ENCODE measurements at regions not wholly inside any gene's neighbourhood (a gene's known extent, or its start where the extent isn't known, plus 50 kb on each side); places are given as distances from the start of the nearest gene placed in this dataset.
A peak's percentile ranks its signal among the peaks of the same experiment; 100 is the strongest.

GRCh38 chr10:10658172-10658785, 359.4 kb upstream of the CELF2 start:
- no peaks in the 10 kb centered on the region for H3K36me3 ChIP-seq
- no peak overlapping the region for H3K4me2 ChIP-seq
- no peaks in the 10 kb centered on the region for H4K20me1 ChIP-seq
- H3K9me3 ChIP-seq (replicated peaks in 1 of 11) = 0 out of 22 replicates have a peak, but pooled peaks cover 0 to 4% (median 0%) of the 10 kb centered on the region in 11 experiments
- H3K27ac ChIP-seq = no peak overlapping the region
- no peak overlapping the region for H3K9ac ChIP-seq
- H3K27me3 ChIP-seq = no peaks in the 10 kb centered on the region
- TF ChIP-seq Cebpa-rat (IDR thresholded peaks at IDR 0.05) = peak in 2 of 11 experiments; percentile 17 to 59; a peak in 3 of 22 replicates
- H3K4me1 ChIP-seq = peaks cover 0 to 15% (median 0%) of the 10 kb centered on the region in 10 experiments; a peak in 2 of 20 replicates
- H3K4me3 ChIP-seq = no peak overlapping the region

DNA sequence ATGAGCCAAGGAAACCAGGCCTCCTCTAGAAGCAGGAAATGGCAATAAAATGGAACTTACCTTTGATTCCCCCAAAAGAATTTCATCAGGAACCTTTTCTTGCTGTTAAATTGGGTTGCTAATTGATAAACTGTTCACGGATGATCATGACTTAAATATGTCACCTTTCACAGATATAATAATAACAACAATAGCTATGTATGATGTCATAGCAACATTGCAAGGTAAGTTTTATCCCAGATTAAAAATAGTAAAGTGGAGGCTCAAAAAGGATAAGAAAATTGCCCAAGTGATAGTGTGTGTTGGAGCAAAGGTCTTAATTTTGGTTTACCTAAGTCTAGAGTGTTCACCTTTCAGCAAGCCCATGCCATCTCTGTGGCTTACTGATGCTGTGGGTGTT, 357.6 kb upstream of the CELF2 start:
- Histone ChIP-seq H3K4me3 (no peak overlapping the region), H3K9me3 (replicated peaks in 1 of 11) (0 out of 22 replicates have a peak, but pooled peaks cover 0 to 4% (median 0%) of the 10 kb centered on the region in 11 experiments), H4K20me1 (no peaks in the 10 kb centered on the region), H3K4me2 (no peak overlapping the region), H3K9ac (no peak overlapping the region), H3K27ac (no peak overlapping the region), H3K27me3 (no peaks in the 10 kb centered on the region), H3K4me1 (peaks cover 0 to 23% (median 0%) of the 10 kb centered on the region in 10 experiments; a peak in 4 of 20 replicates), H3K36me3 (no peaks in the 10 kb centered on the region)
- TF ChIP-seq Cebpa-rat (IDR thresholded peaks at IDR 0.05) = no peak

- Histone ChIP-seq H3K4me1 (peaks cover 0 to 23% (median 0%) of the 10 kb centered on the region in 10 experiments; a peak in 4 of 20 replicates), H3K4me2 (no peak overlapping the region), H3K9ac (no peak overlapping the region), H3K27ac (no peak overlapping the region), H4K20me1 (no peaks in the 10 kb centered on the region), H3K9me3 (replicated peaks in 1 of 11) (0 out of 22 replicates have a peak, but pooled peaks cover 0 to 4% (median 0%) of the 10 kb centered on the region in 11 experiments), H3K27me3 (no peaks in the 10 kb centered on the region), H3K4me3 (no peak overlapping the region), H3K36me3 (no peaks in the 10 kb centered on the region)
- no peak for TF ChIP-seq Cebpa-rat (IDR thresholded peaks at IDR 0.05)
These were observed 356.5 kb upstream of the CELF2 start for GRCh38 chr10:10661176-10661575.

DNA sequence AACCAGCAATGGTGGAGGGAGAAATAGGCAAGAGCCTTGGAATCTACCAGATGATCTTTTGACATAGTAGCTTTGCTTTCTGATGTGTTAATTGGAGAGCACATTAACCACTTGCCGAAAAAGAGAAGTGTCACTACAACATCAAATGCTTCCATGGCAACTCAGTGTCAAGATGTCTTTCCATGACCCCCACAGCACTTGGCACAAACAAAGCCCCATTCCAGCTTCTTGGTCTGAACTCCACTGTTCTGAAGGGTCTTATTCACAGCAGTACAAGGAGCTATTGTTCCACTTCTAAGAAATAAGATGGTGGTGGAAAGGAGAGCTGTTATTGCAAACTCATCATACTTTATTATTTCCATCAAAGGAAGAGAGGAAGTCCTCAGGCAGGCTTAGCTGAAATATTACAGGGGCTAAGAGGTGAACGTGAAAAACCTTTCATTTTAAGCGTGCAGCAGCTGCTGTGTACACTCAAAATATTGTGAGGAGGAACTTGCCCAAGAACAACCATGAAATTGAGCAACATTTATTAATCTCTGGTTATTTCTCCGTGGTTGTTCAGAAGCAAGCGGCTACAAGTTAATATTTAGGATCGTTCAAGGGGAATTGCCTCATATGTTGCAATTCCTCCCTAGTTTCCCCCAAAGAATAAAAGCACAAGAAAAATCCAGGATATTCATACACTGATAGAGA, 354.8 kb upstream of the CELF2 start:
- TF ChIP-seq Cebpa-rat (IDR thresholded peaks at IDR 0.05) = no peak
- H3K9me3 ChIP-seq (replicated peaks in 1 of 11) = 0 out of 22 replicates have a peak, but pooled peaks cover 0 to 4% (median 0%) of the 10 kb centered on the region in 11 experiments
- H3K9ac ChIP-seq = no peak overlapping the region
- no peak overlapping the region for H3K27ac ChIP-seq
- no peaks in the 10 kb centered on the region for H4K20me1 ChIP-seq
- H3K36me3 ChIP-seq = no peaks in the 10 kb centered on the region
- H3K27me3 ChIP-seq = no peaks in the 10 kb centered on the region
- no peak overlapping the region for H3K4me3 ChIP-seq
- H3K4me1 ChIP-seq = peaks cover 0 to 19% (median 0%) of the 10 kb centered on the region in 10 experiments; a peak in 4 of 20 replicates
- 0 out of 22 replicates have a peak overlapping the region, but pooled peaks of 1 of the 11 experiments have one; percentile 9 for H3K4me2 ChIP-seq

GRCh38 chr10:10663622-10664021, 354.1 kb upstream of the CELF2 start:
- Histone ChIP-seq H3K9ac (no peak overlapping the region), H4K20me1 (no peaks in the 10 kb centered on the region), H3K27ac (no peak overlapping the region), H3K4me3 (no peak overlapping the region), H3K9me3 (replicated peaks in 1 of 11) (0 out of 22 replicates have a peak, but pooled peaks cover 0 to 4% (median 0%) of the 10 kb centered on the region in 11 experiments), H3K36me3 (no peaks in the 10 kb centered on the region), H3K4me2 (no peak overlapping the region), H3K27me3 (no peaks in the 10 kb centered on the region), H3K4me1 (peaks cover 0 to 15% (median 0%) of the 10 kb centered on the region in 10 experiments; a peak in 2 of 20 replicates)
- no peak for TF ChIP-seq Cebpa-rat (IDR thresholded peaks at IDR 0.05)

- TF ChIP-seq Cebpa-rat (IDR thresholded peaks at IDR 0.05) = no peak
- Histone ChIP-seq H3K36me3 (no peaks in the 10 kb centered on the region), H3K9me3 (replicated peaks in 1 of 11) (no peaks in the 10 kb centered on the region), H3K27ac (no peak overlapping the region), H3K4me2 (no peak overlapping the region), H3K9ac (no peak overlapping the region), H4K20me1 (no peaks in the 10 kb centered on the region), H3K27me3 (no peaks in the 10 kb centered on the region), H3K4me1 (peaks cover 0 to 15% (median 0%) of the 10 kb centered on the region in 10 experiments; a peak in 2 of 20 replicates), H3K4me3 (no peak overlapping the region)
These were observed 351.9 kb upstream of the CELF2 start for GRCh38 chr10:10665750-10666149.

- no peak overlapping the region for H3K9ac ChIP-seq
These were observed 350.2 kb upstream of the CELF2 start for GRCh38 chr10:10667466-10667865.

DNA sequence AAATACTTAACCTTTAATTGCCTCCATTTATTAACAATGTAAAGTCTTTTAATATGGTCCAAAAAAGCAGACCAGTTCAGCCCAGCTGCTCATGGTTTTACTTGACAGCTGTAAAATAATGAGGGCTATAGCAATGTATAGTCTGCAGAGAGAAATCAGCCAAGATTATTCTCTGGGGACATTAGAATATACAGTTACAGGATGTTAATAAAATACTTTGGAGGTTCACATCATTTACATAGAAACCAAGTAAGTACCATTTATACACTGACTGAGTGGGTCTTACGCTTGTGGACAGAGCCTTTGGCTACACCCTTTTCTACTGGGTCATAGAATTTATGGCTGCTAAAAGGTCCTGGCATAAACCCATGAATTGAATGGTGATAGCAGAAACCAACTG, 340.7 kb upstream of the CELF2 start:
- no peaks in the 10 kb centered on the region; a peak in 1 of 20 replicates for H3K4me1 ChIP-seq
- H3K36me3 ChIP-seq = no peaks in the 10 kb centered on the region
- H3K9ac ChIP-seq = no peak overlapping the region
- H3K9me3 ChIP-seq (replicated peaks in 1 of 11) = peaks cover 4 to 19% (median 13%) of the 10 kb centered on the region in 11 experiments; a peak in 18 of 22 replicates
- H3K27me3 ChIP-seq = no peaks in the 10 kb centered on the region
- TF ChIP-seq Cebpa-rat (IDR thresholded peaks at IDR 0.05) = no peak
- no peak overlapping the region for H3K27ac ChIP-seq
- H3K4me3 ChIP-seq = no peak overlapping the region
- no peaks in the 10 kb centered on the region for H4K20me1 ChIP-seq
- no peak overlapping the region for H3K4me2 ChIP-seq

More at GRCh38 chr10:10667466-10667865, 350.2 kb upstream of the CELF2 start:
- Histone ChIP-seq H3K9me3 (replicated peaks in 1 of 11) (peaks cover 0 to 8% (median 1%) of the 10 kb centered on the region in 11 experiments; a peak in 6 of 22 replicates), H3K4me1 (peaks cover 0 to 15% (median 0%) of the 10 kb centered on the region in 10 experiments; a peak in 2 of 20 replicates), H3K36me3 (no peaks in the 10 kb centered on the region), H4K20me1 (no peaks in the 10 kb centered on the region), H3K27ac (no peak overlapping the region), H3K4me3 (no peak overlapping the region), H3K4me2 (no peak overlapping the region), H3K27me3 (no peaks in the 10 kb centered on the region)
- TF ChIP-seq Cebpa-rat (IDR thresholded peaks at IDR 0.05) = no peak

- H3K4me1 ChIP-seq = no peaks in the 10 kb centered on the region; a peak in 1 of 20 replicates
- H3K36me3 ChIP-seq = no peaks in the 10 kb centered on the region
- no peak for TF ChIP-seq Cebpa-rat (IDR thresholded peaks at IDR 0.05)
- no peak overlapping the region for H3K9ac ChIP-seq
- H4K20me1 ChIP-seq = no peaks in the 10 kb centered on the region
- no peaks in the 10 kb centered on the region for H3K27me3 ChIP-seq
- H3K9me3 ChIP-seq (replicated peaks in 1 of 11) = peaks cover 4 to 14% (median 11%) of the 10 kb centered on the region in 11 experiments; a peak in 18 of 22 replicates
- H3K27ac ChIP-seq = no peak overlapping the region
- H3K4me2 ChIP-seq = no peak overlapping the region
- no peak overlapping the region for H3K4me3 ChIP-seq
These were observed 340.2 kb upstream of the CELF2 start for GRCh38 chr10:10677479-10677878.
